Gastrocnemius medialis (tissue), 4 donors: ENCODE measurements at regions not wholly inside any gene's neighbourhood (a gene's known extent, or its start where the extent isn't known, plus 50 kb on each side); places are given as distances from the start of the nearest gene placed in this dataset.

Experiments used
- ATAC-seq, 2 donors: fragments of 150-250 bp; one replicate each; pipeline ENCODE4 v1.9.1; 2016
- DNase-seq, 2 donors: peaks; one replicate each; pipeline ENCODE4 v3.0.0-alpha.2; 2019
- H3K27ac ChIP-seq, 4 donors: fragments of 200-600 bp; sonication (generic); 1 replicate in 1 of 4; 2 replicates in 3 of 4; pipeline ENCODE4 v1.5.1; 2016 to 2018; ENCODE audit warnings: mild to moderate bottlenecking in 2 of 4, moderate library complexity in 1 of 4
- H3K27me3 ChIP-seq, 3 donors: fragments of 200-600 bp; sonication (generic) in 2 of 3; 1 replicate in 1 of 3; 2 replicates in 2 of 3; pipeline versions ENCODE4 v1.5.1 to v1.6.0; 2016 to 2019; ENCODE audit warnings: mild to moderate bottlenecking in 1 of 3, moderate library complexity in 1 of 3
- H3K36me3 ChIP-seq, 2 donors: fragments of 200-600 bp; sonication (generic) in 1 of 2; one replicate each; pipeline ENCODE4 v1.5.1; 2017 to 2018
- H3K4me1 ChIP-seq, 2 donors: fragments of 200-600 bp; sonication (generic) in 1 of 2; one replicate each; pipeline ENCODE4 v1.5.1; 2016 to 2017; ENCODE audit warnings: mild to moderate bottlenecking in 2 of 2
- H3K4me3 ChIP-seq, 4 donors: fragments of 200-600 bp; sonication (generic) in 3 of 4; 1 replicate in 1 of 4; 2 replicates in 3 of 4; pipeline ENCODE4 v1.5.1; 2016 to 2019; ENCODE audit warnings: mild to moderate bottlenecking in 2 of 4
- H3K9me3 ChIP-seq, 3 donors: fragments of 200-600 bp; sonication (generic) in 2 of 3; 1 replicate in 1 of 3; 2 replicates in 2 of 3; pipeline ENCODE4 v1.5.1; 2016 to 2019
- CTCF ChIP-seq, 5 experiments: fragments of 450-650 bp in 3 of 5; fragments of 200-600 bp in 2 of 5; sonication (generic) in 2 of 5; IDR thresholded peaks in 4 of 5; conservative IDR thresholded peaks in 1 of 5; 1 replicate in 4 of 5; 2 replicates in 1 of 5; pipeline ENCODE4 v1.5.1; 2016 to 2019; ENCODE audit warnings: antibody characterized with exemption in 5 of 5, mild to moderate bottlenecking in 3 of 5, moderate library complexity in 3 of 5
- POLR2A ChIP-seq, 2 donors: fragments of 450-650 bp; IDR thresholded peaks; one replicate each; pipeline ENCODE4 v1.6.1; 2017; ENCODE audit warnings: antibody characterized with exemption in 2 of 2, mild to moderate bottlenecking in 2 of 2, moderate library complexity in 2 of 2
- in situ Hi-C, 4 donors: fragments of 200-750 bp; cut with MboI; loops; one replicate each; pipeline versions ENCODE4 v1.15.0 to v1.8.0; 2017; ENCODE audit warnings: low sequenced_read_pairs in 4 of 4
- intact Hi-C: fragments of 100-400 bp; cut with DNase I; formaldehyde crosslinking; loops from one replicate; pipeline ENCODE4 v1.15.1; 2023; ENCODE audit warnings: low total_unique reads

DNA sequence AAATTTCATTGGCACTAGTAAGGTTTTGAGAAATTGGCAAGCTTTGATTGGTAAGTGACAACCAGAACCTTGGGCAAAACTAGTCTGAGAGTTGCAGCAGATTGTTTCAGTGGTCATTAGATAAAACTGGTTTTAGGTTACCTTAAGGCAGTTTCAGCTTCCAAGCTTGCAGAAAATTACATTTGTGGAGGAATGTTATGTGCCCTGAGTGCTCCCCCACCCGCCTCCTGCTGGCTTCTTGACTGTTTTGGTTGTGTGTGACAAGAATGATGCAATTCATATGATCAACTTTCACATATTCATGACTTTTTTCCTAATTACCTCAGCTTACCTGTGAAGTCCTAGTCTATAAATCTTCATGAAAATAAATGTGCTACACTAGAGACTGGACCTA, 599.5 kb upstream of the ZNF804A start:
- no peaks in the 10 kb centered on the region for H3K36me3 ChIP-seq
- H3K4me3 ChIP-seq = no peak overlapping the region
- H3K4me1 ChIP-seq = peaks cover 5 to 7% of the 10 kb centered on the region in 2 donors
- in situ Hi-C loops = no loop called here
- H3K9me3 ChIP-seq = no peaks in the 10 kb centered on the region
- H3K27ac ChIP-seq = no peak overlapping the region
- no peak for ATAC-seq
- intact Hi-C loops = no loop called here
- DNase-seq = no peak
- no peaks in the 10 kb centered on the region for H3K27me3 ChIP-seq
- TF ChIP-seq CTCF (IDR thresholded peaks at IDR 0.05 in 4 of 5, conservative IDR thresholded peaks at IDR 0.05 in 1 of 5) (no peak), POLR2A (IDR thresholded peaks at IDR 0.05) (no peak)

DNA sequence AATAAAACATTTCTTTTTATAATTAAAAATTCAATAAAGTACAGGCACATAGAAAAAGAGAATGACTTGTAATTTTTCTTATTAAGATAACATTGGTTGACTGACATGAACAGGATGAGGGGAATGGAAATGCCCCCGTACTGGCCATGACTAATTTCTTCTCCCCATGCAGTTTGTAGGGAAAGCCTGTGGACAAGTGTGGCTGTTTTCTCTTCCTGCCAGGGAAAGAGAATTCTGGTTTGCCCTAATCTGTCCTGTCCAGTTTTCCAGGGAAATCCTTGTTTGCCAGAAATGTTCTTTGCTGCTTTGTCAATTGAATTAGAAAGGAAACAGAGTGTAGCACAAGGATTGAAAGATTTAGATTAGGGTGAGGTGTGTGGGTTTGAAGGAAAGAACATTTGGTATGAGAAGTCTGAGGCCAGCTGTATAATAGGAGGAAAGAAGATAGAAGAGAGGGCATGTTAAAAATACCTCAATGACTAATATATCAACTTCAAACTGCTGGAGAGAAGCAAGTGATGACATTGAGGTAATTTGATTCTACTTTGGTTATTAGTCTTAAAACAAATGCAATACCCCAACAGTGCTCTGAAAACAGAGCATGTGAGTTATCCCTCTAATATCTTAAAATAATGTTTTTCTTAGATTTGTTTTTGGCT, 593.9 kb upstream of the ZNF804A start:
- ATAC-seq (peak; percentile 89 to 96), DNase-seq (no peak)
- in situ Hi-C loops (no loop called here), intact Hi-C loops (no loop called here)
- no peaks in the 10 kb centered on the region for H3K36me3 ChIP-seq
- no peak overlapping the region for H3K4me3 ChIP-seq
- H3K4me1 ChIP-seq = peaks cover 6 to 16% of the 10 kb centered on the region in 2 donors
- H3K27me3 ChIP-seq = no peaks in the 10 kb centered on the region
- TF ChIP-seq POLR2A (IDR thresholded peaks at IDR 0.05) (no peak), CTCF (IDR thresholded peaks at IDR 0.05 in 4 of 5, conservative IDR thresholded peaks at IDR 0.05 in 1 of 5) (no peak)
- H3K27ac ChIP-seq = peak overlapping the region in 1 of 4 donors; percentile 18
- H3K9me3 ChIP-seq = no peaks in the 10 kb centered on the region

DNA sequence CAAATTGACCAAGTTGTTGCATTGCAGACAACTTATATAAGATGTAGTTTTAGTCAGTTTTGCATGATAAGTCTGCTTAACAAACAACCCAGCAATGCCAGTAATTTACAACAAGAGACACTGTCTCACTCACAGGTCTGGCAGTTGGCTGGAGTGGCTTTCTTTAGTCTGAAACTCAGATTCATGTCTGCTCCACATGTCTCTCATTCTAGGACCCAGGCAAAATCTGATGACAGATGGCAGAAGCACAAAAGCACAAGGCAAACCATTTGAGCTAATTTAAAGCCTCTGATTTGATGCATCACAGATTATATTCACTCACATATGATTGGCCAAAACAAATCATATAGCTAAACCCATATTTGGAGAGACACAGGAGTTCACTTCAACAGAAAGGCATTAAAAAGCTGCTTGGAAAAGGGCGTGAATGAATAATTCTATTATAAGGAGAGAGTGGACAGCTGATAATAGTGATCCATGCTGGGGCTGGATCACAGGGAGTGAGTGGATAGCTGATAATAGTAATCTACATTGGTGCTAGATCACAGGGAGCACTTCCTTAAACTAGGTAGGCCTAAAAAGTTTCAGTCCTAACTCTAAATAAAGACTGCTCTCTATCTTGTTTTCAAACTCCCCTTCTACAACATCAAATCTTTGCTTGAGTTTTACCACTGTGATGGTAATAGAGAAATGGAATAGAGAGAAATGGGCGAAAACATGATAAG, 593.2 kb upstream of the ZNF804A start:
- TF ChIP-seq POLR2A (IDR thresholded peaks at IDR 0.05) (no peak), CTCF (IDR thresholded peaks at IDR 0.05 in 4 of 5, conservative IDR thresholded peaks at IDR 0.05 in 1 of 5) (no peak)
- Histone ChIP-seq H3K27me3 (no peaks in the 10 kb centered on the region), H3K9me3 (no peaks in the 10 kb centered on the region), H3K4me1 (peaks cover 6 to 16% of the 10 kb centered on the region in 2 donors), H3K36me3 (no peaks in the 10 kb centered on the region), H3K27ac (peak overlapping the region in 1 of 4 donors; percentile 18), H3K4me3 (no peak overlapping the region)
- no peak for ATAC-seq
- no peak for DNase-seq
- in situ Hi-C loops (no loop called here), intact Hi-C loops (no loop called here)

DNA sequence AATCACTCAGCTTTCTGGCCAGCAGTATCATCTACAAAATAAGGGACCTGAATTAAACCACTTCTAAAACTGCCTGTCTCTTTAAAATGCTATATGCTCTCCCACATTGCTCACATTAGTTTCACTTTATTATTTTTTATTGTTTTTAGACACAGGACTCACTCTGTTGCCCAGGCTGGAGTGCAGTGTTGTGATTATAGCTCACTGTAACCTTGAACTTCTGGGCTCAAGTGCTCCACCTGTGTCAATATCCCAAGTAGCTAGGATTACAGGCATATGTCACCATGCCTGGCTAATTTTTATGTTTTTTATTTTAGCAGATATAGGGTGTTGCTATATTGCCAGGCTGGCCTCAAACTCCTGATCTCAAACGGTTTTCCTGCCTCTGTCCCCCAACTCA, 591.3 kb upstream of the ZNF804A start:
- peaks cover 6 to 16% of the 10 kb centered on the region in 2 donors for H3K4me1 ChIP-seq
- in situ Hi-C loops = no loop called here
- H3K27me3 ChIP-seq = no peaks in the 10 kb centered on the region
- no peaks in the 10 kb centered on the region for H3K36me3 ChIP-seq
- no peak overlapping the region for H3K4me3 ChIP-seq
- intact Hi-C loops = no loop called here
- TF ChIP-seq POLR2A (IDR thresholded peaks at IDR 0.05) (no peak), CTCF (IDR thresholded peaks at IDR 0.05 in 4 of 5, conservative IDR thresholded peaks at IDR 0.05 in 1 of 5) (no peak)
- ATAC-seq (no peak), DNase-seq (no peak)
- H3K9me3 ChIP-seq = no peaks in the 10 kb centered on the region
- H3K27ac ChIP-seq = no peak overlapping the region
